ENCODE measurements at regions not wholly inside any gene's neighbourhood (a gene's known extent, or its start where the extent isn't known, plus 50 kb on each side); places are given as distances from the start of the nearest gene placed in this dataset.

DNA sequence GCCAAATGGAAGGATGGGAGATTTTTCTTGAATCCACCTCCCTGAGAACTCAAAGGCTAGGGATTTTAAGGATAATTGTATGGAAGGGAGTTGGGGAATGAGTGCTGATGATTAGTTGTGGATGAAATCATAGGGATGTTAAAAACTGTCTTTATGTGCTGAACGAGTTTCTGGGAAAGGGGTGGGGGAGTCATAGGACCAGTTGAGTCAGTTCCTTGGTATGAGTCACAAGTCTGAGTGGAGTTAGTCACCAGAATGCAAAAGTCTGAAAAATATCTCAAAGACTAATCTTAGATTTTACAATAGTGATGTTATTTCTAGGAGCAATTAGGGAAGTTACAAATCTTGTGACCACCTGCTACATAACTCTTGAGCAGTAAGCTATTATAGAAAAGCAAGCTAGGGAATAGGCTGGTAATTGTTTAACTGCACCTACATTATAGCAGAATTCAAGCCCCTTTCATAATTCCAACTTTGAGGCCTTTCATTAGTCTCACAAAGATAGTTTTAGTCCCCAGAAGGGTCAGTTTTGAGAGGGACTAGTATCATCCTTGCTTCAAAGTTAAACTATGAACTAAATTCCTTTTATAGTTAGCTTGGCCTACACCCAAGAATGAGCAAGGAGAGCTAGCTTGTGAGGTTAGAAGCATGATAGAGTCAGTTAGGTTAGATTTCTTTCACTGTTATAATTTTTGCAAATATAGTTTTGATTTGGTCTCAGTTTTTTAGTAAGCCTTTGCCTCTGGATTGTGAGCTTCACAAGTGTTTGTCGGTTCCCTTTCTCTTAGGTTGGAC lies 668.0 kb downstream of the ETS1 start:
- DNase-seq = peak; percentile 94

DNA sequence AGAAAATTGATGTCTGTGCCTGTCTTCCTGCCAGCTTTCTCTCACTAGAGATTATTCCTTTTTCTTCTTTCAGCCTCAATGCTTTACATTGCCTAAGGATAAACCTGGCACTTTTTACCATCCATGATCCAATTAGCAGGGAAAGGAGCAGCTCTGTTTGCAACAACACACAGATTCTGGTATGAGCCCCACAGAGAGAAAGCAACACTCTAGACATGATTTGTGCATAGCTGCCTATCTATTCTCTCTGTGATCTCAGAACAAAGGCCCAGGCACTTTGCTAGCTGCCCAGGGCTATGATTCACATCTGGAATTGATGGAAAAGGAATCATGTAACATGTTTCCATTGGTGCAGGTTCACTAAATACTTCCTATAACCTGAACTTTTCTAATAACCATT lies 685.0 kb downstream of the ETS1 start:
- DNase-seq = no peak

DNA sequence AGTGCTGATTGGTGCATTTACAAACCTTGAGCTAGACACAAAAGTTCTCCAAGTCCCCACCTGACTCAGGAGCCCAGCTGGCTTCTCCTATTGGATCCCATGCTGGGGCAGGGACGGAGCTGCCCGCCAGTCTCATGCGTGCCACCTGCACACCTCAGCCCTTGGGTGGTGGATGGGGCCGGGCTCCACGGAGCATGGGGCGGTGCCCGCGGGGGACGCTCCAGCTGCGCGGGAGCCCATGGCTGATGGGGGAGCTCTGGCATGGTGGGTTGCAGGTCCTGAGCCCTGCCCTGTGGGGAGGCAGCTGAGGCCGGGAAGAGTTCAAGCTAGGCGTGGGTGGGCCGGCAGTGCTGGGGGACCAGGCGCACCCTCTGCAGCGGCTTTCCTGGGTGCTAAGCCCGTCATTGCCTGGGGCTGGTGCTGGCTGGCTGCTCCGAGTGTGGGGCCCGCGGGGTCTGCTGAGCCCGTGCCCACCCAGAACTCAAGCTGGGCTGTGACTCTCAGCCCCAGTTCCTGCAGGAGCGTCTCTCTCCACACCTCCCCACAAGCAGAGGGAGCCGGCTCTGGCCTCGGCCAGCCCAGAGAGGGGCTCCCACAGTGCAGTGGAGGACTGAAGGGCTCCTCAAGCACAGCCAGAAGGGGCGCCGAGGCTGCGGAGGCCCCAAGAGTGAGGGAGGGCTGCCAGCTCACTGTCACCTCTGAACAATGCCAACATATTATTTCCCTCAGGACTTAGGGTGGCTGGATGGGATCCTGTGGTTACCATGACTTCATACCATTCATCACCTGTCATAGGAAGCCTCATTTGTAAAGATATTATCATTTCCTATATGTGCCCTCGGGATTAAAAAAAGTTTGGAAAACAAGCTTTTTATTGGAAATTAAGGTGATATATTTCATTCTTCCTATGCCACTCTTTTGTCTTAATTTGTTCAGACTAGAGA lies 688.7 kb downstream of the ETS1 start:
- no peak for DNase-seq

DNA sequence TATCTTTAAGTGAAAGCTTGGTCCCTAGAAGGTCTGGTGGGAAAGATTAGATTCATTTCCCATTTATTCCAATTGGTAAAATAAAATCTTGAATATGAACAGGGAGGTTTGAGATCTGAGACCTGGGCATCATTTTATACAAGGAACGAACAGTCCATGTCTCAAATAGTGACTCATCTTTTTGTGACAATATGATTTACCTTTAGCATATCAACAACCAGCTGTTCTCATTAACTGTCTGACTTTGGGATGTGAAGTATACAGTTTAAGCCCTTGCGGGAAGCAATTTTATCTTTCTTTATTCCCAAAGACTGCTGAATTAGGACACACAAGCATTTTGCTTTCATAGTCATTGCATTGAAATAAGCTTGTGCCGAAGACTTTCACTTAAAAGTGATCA lies 691.6 kb downstream of the ETS1 start:
- no peak for DNase-seq

DNA sequence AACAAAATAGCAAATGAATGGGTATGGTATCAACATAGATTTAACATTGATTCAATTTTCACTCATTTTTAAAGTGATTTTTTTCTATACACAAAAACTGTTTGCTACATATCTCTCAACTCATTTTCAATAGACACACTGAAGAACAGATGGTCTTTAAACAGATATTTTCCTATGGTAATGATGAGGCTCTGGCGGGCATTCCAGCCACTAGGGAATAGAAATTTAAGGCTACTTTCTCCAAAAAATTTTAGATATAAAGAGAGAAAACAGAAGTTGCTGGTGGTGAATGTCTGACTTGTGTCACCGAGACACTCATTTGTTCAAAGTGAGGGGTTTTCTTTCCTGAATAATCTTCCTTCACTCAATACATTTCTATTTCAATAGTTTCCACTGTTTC lies 693.0 kb downstream of the ETS1 start:
- no peak for DNase-seq

DNA sequence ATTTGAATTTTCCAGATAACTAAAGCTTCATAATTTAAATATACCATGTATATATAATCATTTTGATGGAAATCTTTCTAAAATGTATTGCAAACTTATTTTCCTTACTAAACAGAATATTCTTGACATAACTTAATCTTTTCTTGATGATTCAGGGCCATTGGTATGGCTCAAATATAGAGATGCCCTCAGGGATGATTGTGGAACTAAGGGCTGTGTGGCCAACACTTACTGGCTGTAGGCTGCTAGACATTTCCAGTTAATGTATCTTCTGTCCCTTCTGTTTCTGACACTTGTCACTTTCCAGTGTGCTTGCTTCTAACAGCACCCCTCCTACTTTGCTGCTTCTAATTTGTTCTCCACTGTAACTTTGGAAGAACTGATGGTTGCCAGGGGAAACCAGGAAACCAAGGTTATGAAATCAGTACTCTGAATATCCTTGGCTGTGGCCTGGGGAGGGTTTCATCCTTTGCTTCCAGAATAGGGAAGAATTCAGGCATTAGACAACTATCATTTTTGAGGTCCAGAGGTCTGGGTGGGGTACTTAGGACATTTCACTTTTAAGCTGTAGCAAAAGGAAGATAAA lies 697.2 kb downstream of the ETS1 start:
- no peak for DNase-seq

DNA sequence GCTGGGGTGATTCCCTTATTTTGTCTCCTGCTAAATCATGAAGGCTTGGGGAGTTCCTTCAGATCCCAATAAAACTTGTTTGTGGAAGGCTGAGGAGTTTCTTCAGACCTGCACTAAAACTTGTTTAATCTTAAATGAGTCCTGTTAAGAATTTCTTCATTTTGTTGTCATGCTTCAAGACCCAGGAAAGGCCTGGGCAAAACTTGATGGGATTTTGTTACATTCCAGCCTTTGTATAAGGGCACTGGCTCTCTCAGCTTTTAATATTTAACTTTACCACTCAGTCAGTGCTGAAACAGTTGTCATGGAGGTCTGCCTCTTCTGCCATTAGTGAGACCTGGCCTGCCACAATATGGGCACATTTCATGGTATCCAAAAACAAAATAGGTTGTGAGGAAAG lies 699.0 kb downstream of the ETS1 start:
- DNase-seq = no peak

DNA sequence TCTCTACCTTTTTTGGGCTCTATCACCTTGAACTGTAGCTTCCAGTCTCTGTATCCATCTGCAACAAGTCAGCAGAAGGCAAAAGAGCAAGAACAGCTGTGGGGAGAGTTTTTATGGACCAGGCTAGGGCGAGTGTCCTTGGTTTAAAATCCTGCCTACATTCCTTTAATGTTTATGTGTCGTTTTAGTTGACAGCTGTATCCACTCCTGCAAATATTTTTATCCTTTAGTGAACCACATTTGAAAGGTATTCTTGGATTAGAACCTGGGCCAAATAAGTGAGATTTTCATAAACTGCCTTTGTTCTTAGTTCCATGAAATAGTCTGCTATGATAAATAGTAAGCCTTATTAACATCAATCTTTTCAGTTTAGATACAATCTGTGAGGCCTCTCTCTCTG lies 712.2 kb downstream of the ETS1 start:
- no peak for DNase-seq

DNA sequence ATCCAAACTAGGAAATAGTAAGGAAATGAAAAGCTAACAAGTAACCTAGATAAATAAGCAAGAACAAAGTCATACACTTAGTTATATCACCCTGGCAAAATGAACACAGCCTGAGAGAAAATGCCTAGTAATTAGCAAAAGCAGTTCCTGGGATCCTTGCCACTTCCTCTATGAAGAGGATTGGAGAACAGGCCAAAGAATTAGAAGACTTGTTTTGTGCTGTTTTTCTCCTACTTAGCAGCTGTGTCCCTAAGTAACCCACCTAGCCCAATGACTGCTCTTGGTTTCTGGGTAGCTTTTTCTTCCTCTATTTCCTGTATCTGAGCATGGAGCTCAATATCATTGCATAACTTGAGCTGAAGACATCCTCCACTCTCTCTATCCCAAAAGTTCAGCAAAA lies 713.9 kb downstream of the ETS1 start:
- DNase-seq = no peak

DNA sequence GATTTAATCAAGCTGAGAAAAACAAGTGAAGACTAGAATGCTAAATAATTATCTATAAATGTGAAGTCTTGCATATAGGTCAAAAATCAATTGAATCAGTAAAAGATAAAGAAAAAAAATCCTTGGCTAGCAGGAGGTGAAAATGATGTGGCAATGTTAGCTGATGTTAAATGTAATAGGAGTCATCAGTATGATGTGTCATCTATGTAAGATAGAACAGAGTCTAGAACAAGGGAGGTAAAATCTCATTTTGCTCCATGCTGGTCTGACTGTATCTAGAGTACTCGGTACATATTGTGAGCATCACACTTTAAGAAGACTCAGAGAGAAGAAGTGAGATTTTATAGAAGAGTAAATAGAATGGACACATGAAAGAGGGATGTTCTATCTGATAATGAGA lies 721.2 kb downstream of the ETS1 start:
- no peak for DNase-seq

DNA sequence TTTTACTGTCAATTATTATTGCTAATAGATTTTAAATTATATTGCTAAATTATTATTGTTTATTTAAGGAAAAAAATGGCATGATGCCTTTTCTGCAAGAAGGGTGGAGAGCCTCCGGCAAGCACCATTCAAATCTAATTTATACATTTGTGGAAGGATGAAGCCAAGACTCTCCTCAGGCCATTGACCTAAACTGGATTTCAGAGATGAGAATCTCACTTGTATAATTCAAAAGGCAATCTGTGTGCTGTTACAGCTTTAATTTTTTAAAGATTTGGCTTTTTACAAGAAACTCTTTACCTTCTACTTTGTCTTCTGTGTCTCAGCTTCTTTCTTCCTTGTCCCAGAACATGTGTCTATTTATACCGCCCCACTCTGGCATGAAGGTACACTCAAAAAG lies 722.5 kb downstream of the ETS1 start:
- no peak for DNase-seq

DNA sequence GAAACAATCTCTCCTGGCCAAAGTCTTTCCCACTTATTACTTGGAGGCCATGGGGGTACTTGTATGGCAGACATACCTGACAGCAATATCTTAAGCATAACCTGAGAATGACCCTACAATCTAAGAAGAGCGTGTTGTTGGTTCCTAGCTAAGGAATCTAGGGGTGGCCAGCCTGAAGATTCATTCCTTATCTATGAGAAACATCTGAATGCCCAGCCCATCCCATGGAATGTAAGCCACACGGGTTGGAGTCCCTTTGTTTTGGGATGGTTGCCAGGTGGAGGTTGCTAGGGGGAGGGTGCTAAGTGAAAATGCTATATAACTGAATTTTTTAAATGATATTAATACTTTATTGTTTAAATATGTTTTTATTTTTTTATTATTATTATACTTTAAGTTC lies 725.0 kb downstream of the ETS1 start:
- DNase-seq = peak; percentile 53

DNA sequence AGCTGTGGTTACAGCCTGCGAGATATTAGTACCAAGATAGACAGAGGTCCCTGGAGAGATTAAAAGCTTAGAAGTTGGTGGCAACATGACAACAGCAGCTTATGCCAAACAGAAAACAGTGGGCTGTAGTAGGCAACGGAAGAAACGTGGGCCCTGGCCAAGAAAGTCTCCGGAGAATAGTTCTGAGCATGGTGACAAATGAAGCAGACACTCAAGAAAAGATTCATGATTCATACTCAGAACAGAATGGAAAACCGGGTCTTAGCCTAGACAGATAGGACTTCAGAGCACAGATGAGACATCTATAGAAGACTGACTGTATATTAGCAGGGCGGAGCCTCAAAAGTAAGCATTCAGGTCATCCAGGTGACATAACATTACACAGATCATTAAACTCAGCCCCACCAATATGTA lies 727.4 kb downstream of the ETS1 start:
- DNase-seq = peak; percentile 34

DNA sequence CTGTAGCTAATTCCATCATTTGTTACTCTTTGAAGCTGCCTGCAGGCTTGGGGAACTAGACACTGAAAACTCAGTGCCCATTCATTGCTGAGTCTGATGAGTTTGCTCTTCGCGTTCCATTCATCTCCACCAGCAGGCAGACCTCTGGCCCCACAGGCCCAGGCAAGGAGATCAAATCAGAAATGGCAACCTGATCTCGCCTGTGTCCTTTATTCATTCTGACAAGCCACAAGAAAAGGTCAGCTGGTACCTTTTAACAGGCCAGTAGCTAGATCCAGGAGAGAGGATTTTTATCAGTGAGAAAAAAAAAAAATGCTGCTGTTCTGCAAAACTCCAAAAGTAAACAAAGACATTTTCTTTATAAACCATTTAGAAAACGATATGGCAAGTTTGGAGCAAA lies 742.5 kb downstream of the ETS1 start:
- DNase-seq = no peak

DNA sequence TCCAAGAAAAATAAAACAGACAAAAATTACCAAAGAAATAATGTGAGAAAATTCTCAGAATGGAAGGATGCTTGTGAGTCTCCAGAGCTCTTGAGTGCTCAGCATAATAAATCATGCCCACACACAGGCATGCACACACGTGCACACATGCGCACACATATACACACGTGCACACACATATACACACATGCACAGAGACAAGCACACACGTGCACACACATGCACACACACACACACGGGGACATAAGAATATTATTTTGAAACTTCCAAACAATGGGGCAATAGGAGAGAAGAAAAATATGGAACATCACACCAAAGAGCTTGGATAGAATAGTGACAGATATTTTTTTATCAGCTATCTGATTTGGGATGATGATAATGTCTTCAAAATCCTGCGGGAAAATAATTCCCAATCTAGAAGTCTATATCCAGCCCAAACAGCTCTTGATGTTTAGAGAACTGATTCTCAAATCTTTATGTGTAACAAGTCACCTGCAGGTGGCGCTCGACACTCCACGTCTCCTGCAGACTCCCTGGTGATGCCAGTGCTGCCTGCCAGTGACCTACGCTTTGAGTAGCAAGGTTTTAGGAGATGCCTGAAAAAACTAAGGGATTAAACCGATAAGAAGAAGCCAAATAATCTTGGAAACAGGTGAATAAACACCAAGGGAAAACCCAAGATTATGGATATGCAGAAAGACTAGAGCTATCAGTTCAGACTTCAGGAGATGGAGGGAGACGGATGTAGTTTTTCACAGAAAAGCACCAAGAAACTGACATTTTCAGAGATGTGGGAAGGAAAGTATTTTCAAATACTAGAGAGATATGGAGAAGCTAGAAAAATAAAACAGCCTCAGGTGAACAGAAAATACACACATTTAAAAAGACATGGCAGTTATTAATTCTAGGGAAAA lies 743.6 kb downstream of the ETS1 start:
- DNase-seq = peak; percentile 65

DNA sequence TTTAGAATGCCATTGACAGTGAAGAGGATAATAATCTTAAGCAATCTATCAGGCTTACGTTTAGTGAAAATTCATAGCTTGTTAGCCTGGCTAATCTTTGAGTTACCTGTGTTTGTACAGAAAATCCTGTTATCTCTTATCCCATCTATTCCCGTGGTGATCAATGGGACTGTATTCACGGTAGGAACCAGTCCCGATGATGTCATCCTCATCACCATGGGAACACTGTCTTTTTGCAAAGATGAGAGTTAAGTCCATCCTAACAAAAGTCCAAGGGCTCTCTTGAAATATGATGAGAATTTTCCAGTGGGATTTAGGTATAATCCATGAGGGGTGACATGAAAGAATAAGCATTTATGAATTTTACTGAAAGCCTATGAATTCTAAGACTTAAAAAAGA lies 762.2 kb downstream of the ETS1 start:
- DNase-seq = no peak

DNA sequence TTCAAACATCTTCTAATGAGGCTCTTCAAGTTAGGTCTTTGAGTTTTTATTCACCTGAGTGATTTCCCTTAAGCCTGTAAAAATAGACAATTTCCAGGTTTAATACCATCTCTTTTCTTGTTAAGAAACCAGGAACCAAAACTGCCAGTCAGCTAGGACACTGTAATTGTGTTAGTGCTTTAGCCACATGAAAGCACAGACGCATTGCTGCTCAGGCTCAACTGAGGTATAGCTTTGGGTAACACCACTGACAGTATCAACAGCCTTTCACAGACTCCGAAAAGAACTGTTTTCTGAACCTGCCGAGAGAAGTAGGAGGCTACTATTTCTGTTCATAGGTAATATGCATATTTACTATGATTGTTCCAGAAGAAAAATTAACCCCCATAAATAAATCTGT lies 768.7 kb downstream of the ETS1 start:
- no peak for DNase-seq

DNA sequence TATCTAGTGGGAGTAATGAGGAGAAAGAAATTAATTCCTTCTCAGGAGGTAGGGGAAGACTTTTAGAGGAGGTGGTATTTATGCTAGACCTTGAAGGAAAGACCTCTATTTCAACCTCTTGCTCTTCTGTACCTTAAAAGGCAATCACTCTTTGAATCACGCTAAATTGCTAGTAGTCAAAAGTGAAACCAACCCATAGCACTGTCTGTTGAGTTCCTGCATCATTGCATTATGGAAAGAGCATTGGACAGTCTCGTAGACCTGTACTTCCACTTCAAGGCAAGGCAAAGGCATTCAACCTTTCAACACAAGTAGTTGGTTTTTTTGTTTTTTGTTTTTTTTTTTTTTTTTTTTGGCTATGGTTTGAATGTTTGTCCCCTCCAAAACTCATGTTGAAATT lies 770.4 kb downstream of the ETS1 start:
- no peak for DNase-seq

DNA sequence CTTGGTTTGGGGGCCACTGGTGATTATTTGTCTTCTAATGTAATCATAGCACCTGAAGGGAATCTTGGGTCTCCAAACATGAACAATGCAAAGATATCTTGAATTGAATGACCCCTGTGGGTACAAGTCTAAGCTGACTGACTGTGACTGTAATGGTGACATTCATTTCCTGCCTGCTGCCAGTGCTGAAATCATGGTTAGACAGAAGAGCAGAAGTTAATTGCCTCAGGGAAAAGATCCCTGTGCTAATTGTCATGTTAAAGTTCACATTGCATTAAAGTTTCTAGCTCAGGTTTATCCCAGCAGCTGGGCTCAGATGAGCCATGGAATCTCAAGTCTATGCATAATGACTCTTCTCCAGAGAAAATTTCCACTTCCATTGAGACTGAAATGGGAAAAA lies 772.0 kb downstream of the ETS1 start:
- no peak for DNase-seq

DNA sequence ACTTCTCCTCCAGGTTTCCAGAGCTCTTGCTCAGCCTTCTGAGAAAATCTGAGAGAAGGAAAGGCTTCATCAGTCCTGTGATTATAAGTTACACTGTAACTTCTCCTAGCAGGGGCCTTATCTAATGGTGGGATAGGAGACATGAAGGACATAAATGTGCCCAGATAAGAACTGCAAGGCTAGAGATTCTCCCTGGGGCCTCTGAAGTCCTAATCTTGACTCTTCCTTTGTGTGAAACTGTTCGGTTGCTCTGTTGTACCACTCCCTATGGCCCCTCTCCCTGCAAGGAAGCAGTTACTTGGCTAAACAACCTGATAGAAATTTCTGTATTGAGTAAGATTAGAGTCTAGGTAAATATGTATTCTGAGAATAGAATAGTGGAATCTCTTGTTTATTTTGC lies 780.9 kb downstream of the ETS1 start:
- no peak for DNase-seq

DNA sequence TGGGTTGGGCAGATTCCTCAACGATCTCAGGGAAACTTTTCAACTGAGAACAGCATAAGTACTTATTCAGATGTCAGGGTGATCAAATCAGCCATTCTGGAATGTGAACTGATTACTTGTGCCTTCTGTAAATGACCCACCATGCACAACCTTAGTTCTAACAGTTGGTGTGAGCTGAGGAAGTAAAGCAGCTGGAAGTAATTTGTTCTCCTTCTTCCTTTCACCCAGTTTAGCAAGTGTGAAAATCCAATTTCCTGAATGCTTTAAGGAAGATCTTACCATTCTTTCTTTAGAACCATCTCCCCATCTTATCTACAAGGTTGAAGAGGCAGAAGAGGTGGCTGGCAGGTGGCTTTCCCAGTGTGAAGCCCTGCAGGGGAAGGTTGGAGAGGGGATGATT lies 781.6 kb downstream of the ETS1 start:
- no peak for DNase-seq

DNA sequence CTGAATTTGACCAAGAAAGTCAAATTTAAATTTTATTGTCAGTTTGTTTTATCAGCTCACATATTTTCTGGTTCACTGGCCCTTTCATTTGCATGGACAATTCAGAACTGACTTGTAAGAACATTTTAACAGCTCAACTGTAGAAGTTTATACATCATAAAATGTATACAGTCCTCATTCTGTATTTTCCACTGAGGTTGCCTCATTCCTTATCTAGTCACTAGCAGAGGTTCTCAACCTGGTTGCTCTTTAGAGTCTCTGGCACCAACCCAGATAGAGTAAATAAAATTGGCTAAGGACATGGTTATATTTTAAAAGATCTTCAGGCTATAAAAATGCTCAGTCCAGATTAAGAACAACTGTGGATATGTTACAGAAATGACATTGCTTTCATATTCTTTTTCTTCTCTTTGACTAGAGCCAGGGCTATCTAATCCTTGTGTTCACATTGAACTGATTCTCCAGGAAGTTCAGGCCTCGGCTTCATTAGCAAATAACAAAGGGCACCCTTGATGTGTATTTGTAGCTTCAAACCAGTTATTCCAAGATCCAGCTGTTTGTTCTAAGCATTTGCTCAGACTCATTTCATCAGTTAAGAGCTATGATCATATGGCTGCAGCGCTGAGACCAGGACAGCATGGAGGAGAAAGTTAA lies 782.5 kb downstream of the ETS1 start:
- no peak for DNase-seq
